ENCODE measurements at regions not wholly inside any gene's neighbourhood (a gene's known extent, or its start where the extent isn't known, plus 50 kb on each side); places are given as distances from the start of the nearest gene placed in this dataset.

DNA sequence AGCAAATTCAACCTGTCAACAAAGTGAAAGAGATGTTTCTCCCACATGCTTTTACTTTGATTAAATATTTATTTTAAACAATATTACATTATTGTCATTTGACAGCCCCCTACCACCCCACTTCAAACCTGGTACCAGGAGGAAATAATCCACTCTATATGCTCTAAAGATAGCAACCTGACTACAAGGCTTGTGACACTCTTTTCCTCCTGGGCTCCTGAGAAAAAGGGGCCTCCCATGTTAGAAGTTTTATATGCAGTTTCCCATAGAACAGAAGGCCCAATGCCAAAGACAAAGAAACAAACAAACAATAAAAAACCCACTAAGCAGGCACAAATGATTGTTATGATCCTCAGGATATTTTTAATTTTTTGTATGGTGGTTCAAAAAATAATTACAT lies 73.6 kb downstream of the RPS29 start:
- Histone ChIP-seq H3K4me1 (ENCODE audit: insufficient read depth, low read length, severe bottlenecking) (no peaks in the 10 kb centered on the region), H3K27me3 (ENCODE audit: insufficient read depth, low read length) (no peaks in the 10 kb centered on the region)

DNA sequence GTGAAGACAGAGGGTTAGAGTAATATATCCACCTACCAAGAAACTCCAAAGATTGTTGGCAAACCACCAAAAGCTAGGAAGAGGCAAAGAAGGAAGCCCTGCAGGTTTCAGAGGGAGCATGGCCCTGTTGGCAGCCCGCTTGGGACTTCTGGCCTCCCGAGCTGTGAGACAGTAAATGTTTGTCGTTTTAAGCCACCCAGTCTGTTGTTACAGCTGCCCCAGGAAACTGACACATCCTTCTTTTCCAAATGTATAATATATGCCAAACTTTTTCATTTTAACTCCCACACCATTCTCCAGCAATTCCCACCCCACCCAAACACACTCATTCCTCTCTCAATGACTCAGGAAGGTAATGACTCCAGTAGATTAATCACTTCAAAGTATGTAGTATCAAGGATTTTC lies 74.0 kb downstream of the RPS29 start:
- no peaks in the 10 kb centered on the region for H3K9me2 ChIP-seq (ENCODE audit: low read depth, low read length)
- no peak overlapping the region for H3K4me3 ChIP-seq (ENCODE audit: low read depth, low read length, poor library complexity, severe bottlenecking)
- H3K4me1 ChIP-seq (ENCODE audit: insufficient read depth, low read length, severe bottlenecking) = no peaks in the 10 kb centered on the region
- no peaks in the 10 kb centered on the region for H4K20me1 ChIP-seq (ENCODE audit: insufficient read depth, low read length)
- H3K9ac ChIP-seq (ENCODE audit: low read length) = no peak overlapping the region
- no peak overlapping the region for H3K27ac ChIP-seq (ENCODE audit: low read depth, low read length, poor library complexity, severe bottlenecking)
- H3K9me3 ChIP-seq (ENCODE audit: low read length) = no peaks in the 10 kb centered on the region
- no peak overlapping the region for H2AFZ ChIP-seq (ENCODE audit: low read length)
- H3K27me3 ChIP-seq (ENCODE audit: insufficient read depth, low read length) = no peaks in the 10 kb centered on the region
- H3K4me2 ChIP-seq (ENCODE audit: low read length) = no peak overlapping the region
- no peak for TF ChIP-seq EZH2 (IDR thresholded peaks at IDR 0.05; ENCODE audit: borderline replicate concordance, low read length)
- no peak for TF ChIP-seq CTCF (IDR thresholded peaks at IDR 0.05; ENCODE audit: low read length)
- no peaks in the 10 kb centered on the region for H3F3A ChIP-seq (ENCODE audit: insufficient read depth, low read length)
- no peaks in the 10 kb centered on the region for H3K79me2 ChIP-seq (ENCODE audit: insufficient read depth, low read length)
- H3K36me3 ChIP-seq (ENCODE audit: insufficient read depth, low read length) = no peaks in the 10 kb centered on the region

More for the DNA sequence above, 73.6 kb downstream of the RPS29 start:
- no peaks in the 10 kb centered on the region for H3K79me2 ChIP-seq (ENCODE audit: insufficient read depth, low read length)
- H3K9ac ChIP-seq (ENCODE audit: low read length) = no peak overlapping the region
- no peak overlapping the region for H2AFZ ChIP-seq (ENCODE audit: low read length)
- no peak overlapping the region for H3K27ac ChIP-seq (ENCODE audit: low read depth, low read length, poor library complexity, severe bottlenecking)
- no peak overlapping the region for H3K4me3 ChIP-seq (ENCODE audit: low read depth, low read length, poor library complexity, severe bottlenecking)
- TF ChIP-seq EZH2 (IDR thresholded peaks at IDR 0.05; ENCODE audit: borderline replicate concordance, low read length) = no peak
- no peak for TF ChIP-seq CTCF (IDR thresholded peaks at IDR 0.05; ENCODE audit: low read length)
- H3K9me3 ChIP-seq (ENCODE audit: low read length) = no peaks in the 10 kb centered on the region
- H3K36me3 ChIP-seq (ENCODE audit: insufficient read depth, low read length) = no peaks in the 10 kb centered on the region
- H3K4me2 ChIP-seq (ENCODE audit: low read length) = no peak overlapping the region
- no peaks in the 10 kb centered on the region for H3K9me2 ChIP-seq (ENCODE audit: low read depth, low read length)
- no peaks in the 10 kb centered on the region for H3F3A ChIP-seq (ENCODE audit: insufficient read depth, low read length)
- no peaks in the 10 kb centered on the region for H4K20me1 ChIP-seq (ENCODE audit: insufficient read depth, low read length)

DNA sequence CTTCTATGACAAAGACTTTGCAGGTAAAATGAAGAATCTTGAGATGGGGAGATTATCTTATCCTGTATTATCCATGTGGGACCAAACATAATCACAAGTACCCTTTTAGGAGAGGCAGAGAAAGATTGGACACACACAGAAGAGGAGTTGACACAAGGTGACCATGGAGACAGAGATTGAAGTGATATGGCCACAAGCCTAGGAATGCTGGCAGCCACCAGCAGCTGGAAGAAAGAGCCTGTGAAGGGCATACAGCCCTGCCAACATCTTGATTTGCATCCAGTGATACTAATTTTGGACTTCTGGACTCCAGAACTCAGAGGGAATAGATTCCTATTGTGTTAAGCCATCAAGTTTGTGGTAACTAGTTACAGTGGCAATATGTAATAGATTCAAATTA lies 78.1 kb downstream of the RPS29 start:
- TF ChIP-seq EZH2 (IDR thresholded peaks at IDR 0.05; ENCODE audit: borderline replicate concordance, low read length) = no peak
- no peak for TF ChIP-seq CTCF (IDR thresholded peaks at IDR 0.05; ENCODE audit: low read length)
- Histone ChIP-seq H3K9me3 (ENCODE audit: low read length) (no peaks in the 10 kb centered on the region), H3F3A (ENCODE audit: insufficient read depth, low read length) (no peaks in the 10 kb centered on the region), H3K36me3 (ENCODE audit: insufficient read depth, low read length) (no peaks in the 10 kb centered on the region), H4K20me1 (ENCODE audit: insufficient read depth, low read length) (no peaks in the 10 kb centered on the region), H3K9me2 (ENCODE audit: low read depth, low read length) (no peaks in the 10 kb centered on the region), H3K9ac (ENCODE audit: low read length) (no peak overlapping the region), H2AFZ (ENCODE audit: low read length) (no peak overlapping the region), H3K79me2 (ENCODE audit: insufficient read depth, low read length) (no peaks in the 10 kb centered on the region), H3K4me2 (ENCODE audit: low read length) (no peak overlapping the region), H3K27me3 (ENCODE audit: insufficient read depth, low read length) (no peaks in the 10 kb centered on the region), H3K4me3 (ENCODE audit: low read depth, low read length, poor library complexity, severe bottlenecking) (no peak overlapping the region), H3K27ac (ENCODE audit: low read depth, low read length, poor library complexity, severe bottlenecking) (no peak overlapping the region), H3K4me1 (ENCODE audit: insufficient read depth, low read length, severe bottlenecking) (no peaks in the 10 kb centered on the region)
